ENCODE measurements at regions not wholly inside any gene's neighbourhood (a gene's known extent, or its start where the extent isn't known, plus 50 kb on each side); places are given as distances from the start of the nearest gene placed in this dataset.

DNA sequence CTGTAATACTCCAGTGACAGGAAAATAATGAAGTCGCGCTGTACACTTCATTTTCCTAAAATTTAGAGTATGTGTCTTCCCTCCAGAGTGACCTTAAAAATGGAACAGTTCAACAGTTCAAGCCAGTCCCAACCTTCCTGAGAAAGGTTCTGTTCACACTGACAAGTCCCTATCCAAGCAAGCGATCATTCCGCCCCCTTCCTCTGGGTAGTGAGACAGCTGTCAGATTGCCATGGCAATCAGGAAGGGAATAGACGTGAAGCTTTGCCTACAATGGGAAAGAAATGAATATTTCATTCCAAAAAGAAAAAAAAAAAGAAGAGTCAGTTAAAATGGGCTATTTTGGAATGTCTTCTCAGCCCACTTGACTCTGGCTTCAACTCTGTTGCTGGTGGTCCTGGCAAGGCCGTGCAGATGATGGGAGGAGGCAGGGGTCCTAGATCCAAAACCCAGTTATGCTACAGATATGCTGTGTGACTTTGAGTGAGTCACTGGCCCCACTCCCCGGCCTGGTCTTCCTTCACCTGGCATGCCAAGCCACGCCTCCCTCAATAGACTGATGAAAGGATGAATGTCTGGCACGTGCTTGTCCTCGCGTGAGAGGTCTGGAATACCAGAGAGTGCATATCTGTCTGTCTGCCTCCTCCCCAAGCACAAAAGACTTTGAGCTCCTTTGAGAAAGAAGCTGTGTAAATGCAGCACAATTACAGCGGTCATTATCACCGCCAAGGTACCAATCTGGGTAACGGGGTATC is 165.8 kb upstream of the WWC1 start:
- TF ChIP-seq EZH2phosphoT487 (IDR thresholded peaks at IDR 0.05; ENCODE audit: insufficient read depth, low read depth) (no peak), EZH2 (IDR thresholded peaks at IDR 0.05; ENCODE audit: insufficient read depth, poor library complexity, severe bottlenecking) (no peak)
- H3K27me3 ChIP-seq (replicated peaks; ENCODE audit: insufficient read depth) = no peaks in the 10 kb centered on the region
- H3F3A ChIP-seq (ENCODE audit: insufficient read depth) = no peaks in the 10 kb centered on the region
- H3K27ac ChIP-seq = no peak overlapping the region
- H3K4me1 ChIP-seq (ENCODE audit: insufficient read depth) = 0 out of 2 replicates have a peak, but pooled peaks cover 10% of the 10 kb centered on the region
- WGBS, 2 experiments (ENCODE audit: low coverage in 1 of 2, low lambda C conversion rate in 2 of 2, missing lambda C conversion rate in 2 of 2) = 69 to 79% methylated on average over 14 of the region's 14 CpGs
- H3K4me3 ChIP-seq = no peak overlapping the region
- H3K4me2 ChIP-seq (ENCODE audit: unreplicated experiment) = no peak overlapping the region
- H3K9me3 ChIP-seq (ENCODE audit: low read depth) = no peaks in the 10 kb centered on the region
- in situ Hi-C loops (cut with MboI) = no loop called here
- H3K9me2 ChIP-seq (ENCODE audit: insufficient read depth) = 0 out of 2 replicates have a peak, but pooled peaks cover 3% of the 10 kb centered on the region
- peaks cover 37% of the 10 kb centered on the region for H3K36me3 ChIP-seq (ENCODE audit: low read depth)
- no peak for DNase-seq
- no peaks in the 10 kb centered on the region for H4K20me1 ChIP-seq (ENCODE audit: insufficient read depth)
- H3K79me2 ChIP-seq (ENCODE audit: insufficient read depth) = no peaks in the 10 kb centered on the region
- no peak overlapping the region for H3K9ac ChIP-seq
- H2AFZ ChIP-seq = no peak overlapping the region

DNA sequence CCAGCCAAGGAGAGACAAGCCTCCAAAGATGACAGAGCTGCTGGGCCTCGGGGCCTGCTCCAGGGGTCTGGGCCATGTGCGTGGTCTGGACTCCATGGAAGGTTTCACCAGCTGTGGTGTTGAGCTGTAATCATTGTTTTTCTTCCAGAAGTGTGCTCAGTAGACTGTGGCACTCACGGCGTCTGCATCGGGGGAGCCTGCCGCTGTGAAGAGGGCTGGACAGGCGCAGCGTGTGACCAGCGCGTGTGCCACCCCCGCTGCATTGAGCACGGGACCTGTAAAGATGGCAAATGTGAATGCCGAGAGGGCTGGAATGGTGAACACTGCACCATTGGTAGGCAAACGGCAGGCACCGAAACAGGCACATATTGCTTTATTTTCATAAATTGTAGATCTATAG is 164.8 kb upstream of the WWC1 start:
- Histone ChIP-seq H3K27me3 (replicated peaks; ENCODE audit: insufficient read depth) (no peaks in the 10 kb centered on the region), H3K9me2 (ENCODE audit: insufficient read depth) (0 out of 2 replicates have a peak, but pooled peaks cover 3% of the 10 kb centered on the region), H3K9ac (no peak overlapping the region), H3K9me3 (ENCODE audit: low read depth) (no peaks in the 10 kb centered on the region), H4K20me1 (ENCODE audit: insufficient read depth) (no peaks in the 10 kb centered on the region), H2AFZ (no peak overlapping the region), H3K4me2 (ENCODE audit: unreplicated experiment) (no peak overlapping the region), H3K4me3 (no peak overlapping the region), H3K79me2 (ENCODE audit: insufficient read depth) (no peaks in the 10 kb centered on the region), H3F3A (ENCODE audit: insufficient read depth) (peaks cover 7% of the 10 kb centered on the region), H3K4me1 (ENCODE audit: insufficient read depth) (peaks cover 13% of the 10 kb centered on the region; the same call in 1 of the 2 replicates), H3K36me3 (ENCODE audit: low read depth) (peaks cover 32% of the 10 kb centered on the region), H3K27ac (no peak overlapping the region)
- in situ Hi-C loops (cut with MboI) = no loop called here
- 79 to 80% methylated on average over 15 of the region's 15 CpGs for WGBS, 2 experiments (ENCODE audit: low coverage in 1 of 2, low lambda C conversion rate in 2 of 2, missing lambda C conversion rate in 2 of 2)
- TF ChIP-seq EZH2 (IDR thresholded peaks at IDR 0.05; ENCODE audit: insufficient read depth, poor library complexity, severe bottlenecking) = no peak
- no peak for TF ChIP-seq EZH2phosphoT487 (IDR thresholded peaks at IDR 0.05; ENCODE audit: insufficient read depth, low read depth)
- no peak for DNase-seq

DNA sequence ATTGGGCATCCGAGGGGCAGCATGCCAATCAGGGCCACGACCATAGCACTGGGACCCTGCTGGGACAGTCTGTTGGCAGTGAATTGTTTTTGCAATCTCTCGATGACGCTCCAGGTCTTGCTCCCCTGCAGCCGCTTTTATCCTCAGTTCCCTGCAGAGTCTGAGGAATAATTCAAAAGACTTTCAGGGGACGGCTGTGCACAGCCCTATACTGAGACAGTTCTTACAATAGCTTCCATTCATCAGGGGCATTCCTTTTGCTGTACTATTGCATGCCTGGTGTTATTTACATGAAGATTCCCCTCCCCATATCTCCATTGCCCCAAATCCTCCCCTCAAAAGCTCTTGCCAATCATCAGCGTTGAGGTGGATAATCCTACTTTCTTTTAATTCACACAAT is 163.3 kb upstream of the WWC1 start:
- in situ Hi-C loops (cut with MboI) = no loop called here
- Histone ChIP-seq H3F3A (ENCODE audit: insufficient read depth) (peaks cover 22% of the 10 kb centered on the region), H3K36me3 (ENCODE audit: low read depth) (peaks cover 32% of the 10 kb centered on the region), H3K9me3 (ENCODE audit: low read depth) (no peaks in the 10 kb centered on the region), H3K79me2 (ENCODE audit: insufficient read depth) (no peaks in the 10 kb centered on the region), H2AFZ (no peak overlapping the region), H3K4me2 (ENCODE audit: unreplicated experiment) (no peak overlapping the region), H3K9ac (no peak overlapping the region), H3K9me2 (ENCODE audit: insufficient read depth) (no peaks in the 10 kb centered on the region), H3K4me1 (ENCODE audit: insufficient read depth) (peaks cover 27% of the 10 kb centered on the region), H3K27ac (no peak overlapping the region), H3K27me3 (replicated peaks; ENCODE audit: insufficient read depth) (no peaks in the 10 kb centered on the region), H3K4me3 (no peak overlapping the region), H4K20me1 (ENCODE audit: insufficient read depth) (no peaks in the 10 kb centered on the region)
- 63 to 65% methylated on average over 7 of the region's 7 CpGs for whole genome bisulfite sequencing, 2 experiments (ENCODE audit: low coverage in 1 of 2, low lambda C conversion rate in 2 of 2, missing lambda C conversion rate in 2 of 2)
- TF ChIP-seq EZH2phosphoT487 (IDR thresholded peaks at IDR 0.05; ENCODE audit: insufficient read depth, low read depth) (no peak), EZH2 (IDR thresholded peaks at IDR 0.05; ENCODE audit: insufficient read depth, poor library complexity, severe bottlenecking) (no peak)
- no peak for DNase-seq

DNA sequence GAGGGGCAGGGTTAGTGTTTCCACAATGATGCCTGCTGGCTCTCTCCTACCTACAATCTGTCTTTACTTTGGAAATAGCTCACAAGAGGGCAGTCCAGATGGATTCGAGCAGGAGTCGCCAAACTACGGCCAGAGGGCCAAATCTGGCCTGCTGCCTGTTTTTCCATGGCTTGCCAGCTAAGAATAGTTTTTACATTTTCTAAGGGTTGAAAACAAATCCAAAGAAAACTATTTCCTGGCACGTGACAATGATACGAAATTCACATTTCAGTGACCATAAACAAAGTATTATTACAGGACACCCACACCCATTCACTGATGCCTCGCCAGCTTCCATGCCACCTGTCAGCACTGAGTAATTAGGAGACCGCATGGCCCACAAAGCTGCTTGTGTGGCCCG is 162.9 kb upstream of the WWC1 start:
- H3K9me2 ChIP-seq (ENCODE audit: insufficient read depth) = no peaks in the 10 kb centered on the region
- H3K36me3 ChIP-seq (ENCODE audit: low read depth) = peaks cover 32% of the 10 kb centered on the region
- H2AFZ ChIP-seq = no peak overlapping the region
- peaks cover 27% of the 10 kb centered on the region for H3K4me1 ChIP-seq (ENCODE audit: insufficient read depth)
- peaks cover 26% of the 10 kb centered on the region for H3F3A ChIP-seq (ENCODE audit: insufficient read depth)
- TF ChIP-seq EZH2phosphoT487 (IDR thresholded peaks at IDR 0.05; ENCODE audit: insufficient read depth, low read depth) = no peak
- no peak for TF ChIP-seq EZH2 (IDR thresholded peaks at IDR 0.05; ENCODE audit: insufficient read depth, poor library complexity, severe bottlenecking)
- H3K4me2 ChIP-seq (ENCODE audit: unreplicated experiment) = no peak overlapping the region
- H3K9me3 ChIP-seq (ENCODE audit: low read depth) = no peaks in the 10 kb centered on the region
- no peak overlapping the region for H3K4me3 ChIP-seq
- in situ Hi-C loops (cut with MboI) = no loop called here
- H3K27me3 ChIP-seq (replicated peaks; ENCODE audit: insufficient read depth) = no peaks in the 10 kb centered on the region
- DNase-seq = no peak
- H3K27ac ChIP-seq = no peak overlapping the region
- no peaks in the 10 kb centered on the region for H3K79me2 ChIP-seq (ENCODE audit: insufficient read depth)
- no peak overlapping the region for H3K9ac ChIP-seq
- 65 to 67% methylated on average over 8 of the region's 8 CpGs for WGBS, 2 experiments (ENCODE audit: low coverage in 1 of 2, low lambda C conversion rate in 2 of 2, missing lambda C conversion rate in 2 of 2)
- no peaks in the 10 kb centered on the region for H4K20me1 ChIP-seq (ENCODE audit: insufficient read depth)
